A549 (cell line): ENCODE measurements at regions not wholly inside any gene's neighbourhood (a gene's known extent, or its start where the extent isn't known, plus 50 kb on each side); places are given as distances from the start of the nearest gene placed in this dataset.

Source experiments
- CTCF ChIP-seq: fragments of >200 bp; sonication (Bioruptor Twin); formaldehyde crosslinking; IDR thresholded peaks from 3 replicates; pipeline ENCODE4 v1.5.1; 2016
- KDM1A ChIP-seq: fragments of 200-600 bp; sonication (generic); IDR thresholded peaks from 2 replicates; pipeline ENCODE4 v1.6.1; 2016; ENCODE audit warnings: low read depth, mild to moderate bottlenecking
- MYC ChIP-seq: IDR thresholded peaks from 2 replicates; pipeline ENCODE4 v1.6.1; 2012; ENCODE audit warnings: mild to moderate bottlenecking, inconsistent platforms, low read length, improper control_type of control experiment, borderline replicate concordance
- POLR2A ChIP-seq: IDR thresholded peaks from 2 replicates; pipeline ENCODE4 v1.6.1; 2012; ENCODE audit warnings: mild to moderate bottlenecking, low read length
- RAD21 ChIP-seq, 2 experiments: fragments of >200 bp in 1 of 2; sonication (Bioruptor Twin) in 1 of 2; formaldehyde crosslinking in 1 of 2; IDR thresholded peaks in 1 of 2; conservative IDR thresholded peaks in 1 of 2; 2 replicates in 1 of 2; 3 replicates in 1 of 2; pipeline ENCODE4 v1.6.1; 2012 to 2018; ENCODE audit warnings: inconsistent platforms in 1 of 2

GRCh38 chr2:20925265-20925889 lies 102.5 kb upstream of the LDAH start:
- TF ChIP-seq MYC = no peak
- no peak for TF ChIP-seq POLR2A
- TF ChIP-seq RAD21 (conservative IDR thresholded peaks at IDR 0.05 in 1 of 2, IDR thresholded peaks at IDR 0.05 in 1 of 2) = no peak
- TF ChIP-seq CTCF = no peak
- no peak for TF ChIP-seq KDM1A
